ENCODE measurements at regions not wholly inside any gene's neighbourhood (a gene's known extent, or its start where the extent isn't known, plus 50 kb on each side); places are given as distances from the start of the nearest gene placed in this dataset.
"Not testable (repeated sequence)": the region's sequence is repeated elsewhere in the genome, so short reads cannot be mapped to it uniquely, and the experiment has no call there.

DNA sequence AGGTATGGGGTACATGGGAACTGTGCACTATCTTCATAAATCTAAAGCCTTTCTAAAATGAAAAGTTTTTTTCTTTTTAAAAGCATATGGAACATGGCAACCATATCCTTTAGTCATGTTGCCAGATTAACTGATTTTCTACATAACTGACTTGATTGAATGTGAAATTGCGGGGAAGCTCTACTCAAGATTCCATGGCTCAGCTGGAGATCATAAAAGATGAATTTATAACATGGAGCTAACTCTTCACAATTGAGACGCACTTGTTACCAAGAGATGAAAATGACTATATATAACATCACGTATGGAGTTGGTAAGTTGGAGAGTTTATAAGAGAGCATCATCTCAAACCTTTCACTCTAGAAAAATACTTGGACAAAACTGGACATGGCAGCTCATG is 190.2 kb upstream of the MYO3A start:
- H3K27me3 ChIP-seq = no peaks in the 10 kb centered on the region

DNA sequence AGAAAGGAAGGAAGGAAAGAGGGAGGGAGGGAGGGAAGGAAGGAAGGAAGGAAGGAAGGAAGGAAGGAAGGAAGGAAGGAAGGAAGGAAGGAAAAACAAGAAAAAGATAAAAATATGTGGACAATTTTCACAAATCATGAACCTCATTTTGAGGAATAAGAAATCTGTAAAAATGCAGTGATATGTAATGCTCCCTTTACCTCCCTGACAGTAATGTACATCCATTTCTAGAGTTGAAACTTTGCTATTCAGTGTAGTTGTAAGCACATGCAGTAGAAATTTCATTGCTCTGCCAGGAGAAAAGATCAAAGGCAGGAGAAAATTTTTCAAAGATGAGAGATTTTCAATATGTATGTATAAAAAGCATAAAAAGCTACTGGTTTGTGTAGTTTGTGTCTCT is 189.5 kb upstream of the MYO3A start:
- TF ChIP-seq, protein P1, sequence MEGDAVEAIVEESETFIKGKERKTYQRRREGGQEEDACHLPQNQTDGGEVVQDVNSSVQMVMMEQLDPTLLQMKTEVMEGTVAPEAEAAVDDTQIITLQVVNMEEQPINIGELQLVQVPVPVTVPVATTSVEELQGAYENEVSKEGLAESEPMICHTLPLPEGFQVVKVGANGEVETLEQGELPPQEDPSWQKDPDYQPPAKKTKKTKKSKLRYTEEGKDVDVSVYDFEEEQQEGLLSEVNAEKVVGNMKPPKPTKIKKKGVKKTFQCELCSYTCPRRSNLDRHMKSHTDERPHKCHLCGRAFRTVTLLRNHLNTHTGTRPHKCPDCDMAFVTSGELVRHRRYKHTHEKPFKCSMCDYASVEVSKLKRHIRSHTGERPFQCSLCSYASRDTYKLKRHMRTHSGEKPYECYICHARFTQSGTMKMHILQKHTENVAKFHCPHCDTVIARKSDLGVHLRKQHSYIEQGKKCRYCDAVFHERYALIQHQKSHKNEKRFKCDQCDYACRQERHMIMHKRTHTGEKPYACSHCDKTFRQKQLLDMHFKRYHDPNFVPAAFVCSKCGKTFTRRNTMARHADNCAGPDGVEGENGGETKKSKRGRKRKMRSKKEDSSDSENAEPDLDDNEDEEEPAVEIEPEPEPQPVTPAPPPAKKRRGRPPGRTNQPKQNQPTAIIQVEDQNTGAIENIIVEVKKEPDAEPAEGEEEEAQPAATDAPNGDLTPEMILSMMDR (IDR thresholded peaks at IDR 0.05) = no peak
- intact Hi-C loops (cut with DNase I) = no loop called here
- H3K9ac ChIP-seq (ENCODE audit: low read depth in 2 of 2, low read length in 2 of 2) = no peak overlapping the region
- no peaks in the 10 kb centered on the region for H3K27me3 ChIP-seq
- no peak overlapping the region for H3K27ac ChIP-seq
- no peaks in the 10 kb centered on the region for H3K4me1 ChIP-seq
- H3K36me3 ChIP-seq = no peaks in the 10 kb centered on the region
- no peak for DNase-seq
- no peak overlapping the region for H3K4me3 ChIP-seq
- H3K9me3 ChIP-seq = no peaks in the 10 kb centered on the region

More for the DNA sequence above, 190.2 kb upstream of the MYO3A start:
- no peaks in the 10 kb centered on the region for H3K4me1 ChIP-seq
- no peaks in the 10 kb centered on the region for H3K36me3 ChIP-seq
- intact Hi-C loops (cut with DNase I) = no loop called here
- no peak overlapping the region for H3K4me3 ChIP-seq
- no peak for DNase-seq
- H3K27ac ChIP-seq = no peak overlapping the region
- TF ChIP-seq, protein P1 (IDR thresholded peaks at IDR 0.05) = no peak
- H3K9me3 ChIP-seq = no peaks in the 10 kb centered on the region
- no peak overlapping the region for H3K9ac ChIP-seq (ENCODE audit: low read depth in 2 of 2, low read length in 2 of 2)

DNA sequence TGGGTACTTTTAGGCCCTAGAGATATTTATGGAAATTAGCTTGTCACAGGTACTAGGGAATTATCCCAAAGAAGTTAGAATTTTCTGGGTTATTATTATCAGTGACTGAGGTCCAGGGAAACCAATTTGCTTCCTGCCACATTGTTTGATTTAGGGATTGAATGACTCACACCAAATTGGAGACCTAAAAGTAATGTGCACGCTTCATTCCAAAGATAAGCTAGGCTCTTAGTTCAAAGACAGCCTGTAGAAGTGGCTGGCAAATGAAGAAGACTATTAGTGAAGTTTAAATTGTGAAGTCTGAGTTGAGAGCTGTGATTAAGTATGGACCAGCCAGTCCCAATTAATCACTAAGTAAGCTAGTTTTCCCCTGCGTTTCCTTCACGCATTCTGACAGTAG is 188.1 kb upstream of the MYO3A start:
- H3K36me3 ChIP-seq = no peaks in the 10 kb centered on the region
- H3K4me1 ChIP-seq = no peaks in the 10 kb centered on the region
- H3K27me3 ChIP-seq = no peaks in the 10 kb centered on the region
- no peak overlapping the region for H3K27ac ChIP-seq
- H3K4me3 ChIP-seq = no peak overlapping the region
- DNase-seq = no peak
- intact Hi-C loops (cut with DNase I) = no loop called here
- TF ChIP-seq, protein P1 (IDR thresholded peaks at IDR 0.05) = no peak
- no peak overlapping the region for H3K9ac ChIP-seq (ENCODE audit: low read depth in 2 of 2, low read length in 2 of 2)
- H3K9me3 ChIP-seq = no peaks in the 10 kb centered on the region

DNA sequence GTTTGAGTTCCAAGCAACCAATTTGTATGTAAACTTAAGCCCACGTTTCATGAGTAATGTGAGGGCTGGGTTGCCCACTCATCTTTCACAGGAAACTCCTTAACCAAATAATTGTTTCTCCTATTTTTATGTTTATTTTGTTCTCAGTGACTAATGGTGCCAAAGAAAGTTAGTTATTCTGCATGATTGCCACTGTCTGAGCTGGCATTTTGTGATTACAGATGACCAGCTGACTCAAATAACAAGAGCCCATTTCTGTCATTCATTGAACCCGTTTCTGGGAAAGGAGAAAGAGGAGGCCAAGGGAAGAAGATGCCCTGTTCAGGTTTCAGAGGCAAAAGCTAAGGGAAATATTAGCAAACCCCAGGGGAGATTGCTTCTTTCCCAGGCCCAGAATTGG is 186.9 kb upstream of the MYO3A start:
- no peak overlapping the region for H3K27ac ChIP-seq
- no peak for DNase-seq
- H3K9me3 ChIP-seq = no peaks in the 10 kb centered on the region
- H3K4me1 ChIP-seq = no peaks in the 10 kb centered on the region
- H3K4me3 ChIP-seq = no peak overlapping the region
- no peak overlapping the region for H3K9ac ChIP-seq (ENCODE audit: low read depth in 2 of 2, low read length in 2 of 2)
- H3K36me3 ChIP-seq = no peaks in the 10 kb centered on the region
- TF ChIP-seq, protein P1 (IDR thresholded peaks at IDR 0.05) = no peak
- intact Hi-C loops (cut with DNase I) = no loop called here
- H3K27me3 ChIP-seq = no peaks in the 10 kb centered on the region

DNA sequence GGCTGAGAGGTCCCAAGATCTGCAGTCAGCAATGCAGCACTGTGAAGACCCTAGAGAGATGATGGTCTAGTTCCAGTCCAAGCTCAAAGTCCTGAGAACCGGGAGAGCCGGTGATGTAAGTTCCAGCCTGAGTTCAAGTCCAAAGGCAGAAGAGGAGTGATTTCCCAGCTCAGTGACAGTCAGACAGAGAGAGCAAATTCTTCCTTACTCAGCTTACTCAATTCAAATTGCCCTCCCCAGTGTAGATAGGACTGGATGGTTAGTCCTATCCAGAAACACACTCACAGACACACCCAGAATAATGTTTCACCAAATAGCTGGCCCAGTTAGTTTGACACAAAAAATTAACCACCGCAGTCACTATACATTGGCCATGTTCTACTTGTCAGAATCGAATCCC is 185.5 kb upstream of the MYO3A start:
- Histone ChIP-seq H3K27me3 (no peaks in the 10 kb centered on the region), H3K9me3 (no peaks in the 10 kb centered on the region), H3K36me3 (no peaks in the 10 kb centered on the region), H3K27ac (no peak overlapping the region), H3K4me1 (no peaks in the 10 kb centered on the region), H3K9ac (ENCODE audit: low read depth in 2 of 2, low read length in 2 of 2) (no peak overlapping the region), H3K4me3 (no peak overlapping the region)
- intact Hi-C loops (cut with DNase I) = no loop called here
- no peak for DNase-seq
- TF ChIP-seq, protein P1 (IDR thresholded peaks at IDR 0.05) = no peak

GRCh38 chr10:25753776-25754175 is 180.3 kb upstream of the MYO3A start:
- Histone ChIP-seq H3K4me1 (no peaks in the 10 kb centered on the region), H3K9me3 (no peaks in the 10 kb centered on the region), H3K36me3 (no peaks in the 10 kb centered on the region), H3K4me3 (no peak overlapping the region), H3K27ac (no peak overlapping the region), H3K9ac (ENCODE audit: low read depth in 2 of 2, low read length in 2 of 2) (no peak overlapping the region), H3K27me3 (no peaks in the 10 kb centered on the region)
- TF ChIP-seq, protein P1 (IDR thresholded peaks at IDR 0.05) = no peak
- DNase-seq = no peak
- intact Hi-C loops (cut with DNase I) = no loop called here

DNA sequence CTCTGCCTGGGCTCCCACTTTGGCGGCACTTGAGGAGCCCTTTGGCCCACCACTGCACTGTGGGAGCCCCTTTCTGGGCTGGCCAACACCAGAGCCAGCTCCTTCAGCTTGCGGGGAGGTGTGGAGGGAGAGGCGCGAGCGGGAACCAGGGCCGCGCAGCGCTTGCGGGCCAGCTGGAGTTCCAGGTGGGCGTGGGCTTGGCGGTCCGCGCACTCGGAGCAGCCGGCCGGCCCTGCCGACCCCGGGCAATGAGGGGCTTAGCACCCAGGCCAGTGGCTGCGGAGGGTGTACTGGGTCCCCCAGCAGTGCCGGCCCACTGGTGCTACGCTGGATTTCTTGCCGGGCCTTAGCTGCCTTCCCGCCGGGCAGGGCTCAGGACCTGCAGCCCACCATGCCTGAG is 178.2 kb upstream of the MYO3A start:
- H3K9ac ChIP-seq (ENCODE audit: low read depth in 2 of 2, low read length in 2 of 2); DNase-seq; H3K36me3 ChIP-seq; H3K9me3 ChIP-seq; H3K4me3 ChIP-seq; H3K27ac ChIP-seq; H3K27me3 ChIP-seq; H3K4me1 ChIP-seq; intact Hi-C loops (cut with DNase I): not testable (repeated sequence)
